GM18873 (cell line): ENCODE measurements at regions not wholly inside any gene's neighbourhood (a gene's known extent, or its start where the extent isn't known, plus 50 kb on each side); places are given as distances from the start of the nearest gene placed in this dataset.

Experiments used
- ATAC-seq: cut with Tn5 transposase; IDR thresholded peaks from one replicate; pipeline ENCODE4 v1.9.1; 2021; ENCODE audit warnings: mild to moderate bottlenecking, moderate library complexity, moderate number of reproducible peaks; ENCODE audit not compliant: unreplicated experiment, low FRiP score

GRCh38 chr6:168892031-168892430 lies 361.6 kb downstream of the THBS2 start:
- no peak for ATAC-seq

- no peak for ATAC-seq
Observed at GRCh38 chr6:168890981-168891365, 362.7 kb downstream of the THBS2 start.

- no peak for ATAC-seq
Observed at GRCh38 chr6:168890306-168890980, 363.2 kb downstream of the THBS2 start.

GRCh38 chr6:168888786-168889345 lies 364.8 kb downstream of the THBS2 start:
- ATAC-seq: no peak

GRCh38 chr6:168888102-168888501 lies 365.5 kb downstream of the THBS2 start:
- ATAC-seq: no peak

GRCh38 chr6:168887621-168888020 lies 366.0 kb downstream of the THBS2 start:
- ATAC-seq: no peak

- no peak for ATAC-seq
Observed at GRCh38 chr6:168886964-168887363, 366.7 kb downstream of the THBS2 start.

- ATAC-seq: no peak
Observed at GRCh38 chr6:168885751-168886742, 367.6 kb downstream of the THBS2 start.

GRCh38 chr6:168885196-168885595 lies 368.4 kb downstream of the THBS2 start:
- ATAC-seq: no peak

GRCh38 chr6:168884646-168885086 lies 369.0 kb downstream of the THBS2 start:
- no peak for ATAC-seq

- ATAC-seq: no peak
Observed at GRCh38 chr6:168884050-168884645, 369.5 kb downstream of the THBS2 start.

GRCh38 chr6:168883410-168884049 lies 370.1 kb downstream of the THBS2 start:
- ATAC-seq: no peak

- no peak for ATAC-seq
Observed at GRCh38 chr6:168880271-168880670, 373.4 kb downstream of the THBS2 start.

GRCh38 chr6:168877821-168878282 lies 375.8 kb downstream of the THBS2 start:
- no peak for ATAC-seq

GRCh38 chr6:168876956-168877355 lies 376.7 kb downstream of the THBS2 start:
- ATAC-seq: no peak

- ATAC-seq: no peak
Observed at GRCh38 chr6:168875811-168876576, 377.7 kb downstream of the THBS2 start.

GRCh38 chr6:168874637-168875036 lies 379.0 kb downstream of the THBS2 start:
- ATAC-seq: no peak

GRCh38 chr6:168873278-168874190 lies 380.1 kb downstream of the THBS2 start:
- ATAC-seq: no peak
